DMS53 treated with DMSO at 0.1 percent for 48 hours (cell line): ENCODE measurements at regions not wholly inside any gene's neighbourhood (a gene's known extent, or its start where the extent isn't known, plus 50 kb on each side); places are given as distances from the start of the nearest gene placed in this dataset.
"Not testable (repeated sequence)": the region's sequence is repeated elsewhere in the genome, so short reads cannot be mapped to it uniquely, and the experiment has no call there.

Experiments
- DNase-seq: peaks from one replicate; lab custom pipeline; 2025; ENCODE audit not compliant: unreplicated experiment; lab: John Stamatoyannopoulos, UW

- no peak for DNase-seq
These were observed 314.3 kb downstream of the BRD1 start for GRCh38 chr22:49513358-49513851.

DNA sequence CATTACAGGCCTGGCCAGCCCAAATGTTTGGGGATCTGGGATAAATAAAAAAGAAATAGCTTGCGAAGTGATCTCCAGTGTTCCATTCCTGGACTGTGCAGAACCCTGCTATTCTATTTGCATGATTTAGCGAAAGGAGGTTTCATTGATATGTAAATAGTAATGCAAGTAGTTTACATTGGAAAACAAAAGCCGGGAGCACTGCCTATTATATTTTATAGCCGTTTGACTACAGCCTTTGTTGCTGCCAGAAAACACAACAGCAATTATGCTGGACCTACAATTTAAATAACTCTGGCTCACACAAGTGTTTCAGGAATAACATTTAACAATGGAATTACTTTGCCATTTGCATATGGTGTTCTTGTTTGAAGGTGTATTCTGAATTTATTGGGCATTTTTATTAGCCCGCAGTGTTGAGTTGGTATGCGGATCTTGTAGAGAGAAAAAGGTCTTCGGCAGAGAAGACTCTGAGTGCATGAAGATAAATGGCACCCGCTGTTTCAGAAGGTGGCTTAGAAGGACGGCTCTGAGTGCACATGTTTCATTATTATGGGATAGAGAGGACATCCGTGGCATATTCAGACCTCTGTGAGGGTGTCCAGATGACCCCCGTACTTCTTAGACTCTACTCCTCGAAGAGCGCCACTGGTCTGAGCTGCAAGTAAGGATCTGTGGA lies 315.0 kb downstream of the BRD1 start:
- DNase-seq = no peak

DNA sequence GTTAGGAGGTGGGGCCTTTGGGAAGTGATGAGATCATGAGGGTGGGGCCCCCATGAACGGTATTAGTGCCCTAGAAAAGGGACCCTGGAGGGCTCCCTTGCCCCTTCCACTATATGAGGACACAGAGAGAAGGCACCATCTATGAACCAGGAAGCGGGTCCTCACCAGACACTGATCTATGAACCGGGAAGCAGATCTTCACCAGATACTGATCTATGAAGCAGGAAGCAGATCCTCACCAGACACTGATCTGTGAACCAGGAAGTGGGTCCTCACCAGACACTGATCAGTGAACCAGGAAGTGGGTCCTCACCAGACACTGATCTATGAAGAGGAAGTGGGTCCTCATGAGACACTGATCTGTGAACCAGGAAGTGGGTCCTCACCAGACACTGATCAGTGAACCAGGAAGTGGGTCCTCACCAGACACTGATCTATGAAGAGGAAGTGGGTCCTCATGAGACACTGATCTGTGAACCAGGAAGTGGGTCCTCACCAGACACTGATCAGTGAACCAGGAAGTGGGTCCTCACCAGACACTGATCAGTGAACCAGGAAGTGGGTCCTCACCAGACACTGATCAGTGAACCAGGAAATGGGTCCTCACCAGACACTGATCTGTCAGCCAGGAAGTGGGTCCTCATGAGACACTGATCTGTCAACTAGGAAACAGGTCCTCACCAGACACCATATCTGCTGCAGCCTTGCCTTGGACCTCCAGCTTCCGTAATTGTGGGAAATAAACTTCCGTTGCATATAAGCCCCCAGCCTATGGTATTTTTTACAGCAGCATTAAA lies 316.1 kb downstream of the BRD1 start:
- not testable (repeated sequence) for DNase-seq

- DNase-seq = no peak
These were observed 317.0 kb downstream of the BRD1 start for GRCh38 chr22:49510718-49511117.

DNA sequence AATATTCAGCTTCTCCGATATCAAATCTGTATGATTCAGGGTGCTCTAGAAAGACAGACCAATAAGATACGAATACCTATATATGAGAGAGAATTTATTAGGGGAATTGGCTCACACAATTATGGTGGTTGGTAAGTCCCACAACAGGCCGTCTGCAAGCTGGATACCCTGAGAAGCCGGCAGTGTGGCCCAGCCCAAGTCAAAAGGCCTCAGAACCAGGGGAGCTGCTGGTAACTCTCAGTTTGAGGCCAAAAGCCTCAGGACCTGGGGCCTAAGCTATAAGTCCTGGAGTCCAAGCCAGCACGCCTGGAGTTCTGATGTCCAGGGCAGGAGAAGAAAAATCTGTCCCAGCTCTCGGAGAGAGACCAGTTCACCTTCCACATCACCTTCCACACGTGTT lies 318.7 kb downstream of the BRD1 start:
- DNase-seq = no peak

DNA sequence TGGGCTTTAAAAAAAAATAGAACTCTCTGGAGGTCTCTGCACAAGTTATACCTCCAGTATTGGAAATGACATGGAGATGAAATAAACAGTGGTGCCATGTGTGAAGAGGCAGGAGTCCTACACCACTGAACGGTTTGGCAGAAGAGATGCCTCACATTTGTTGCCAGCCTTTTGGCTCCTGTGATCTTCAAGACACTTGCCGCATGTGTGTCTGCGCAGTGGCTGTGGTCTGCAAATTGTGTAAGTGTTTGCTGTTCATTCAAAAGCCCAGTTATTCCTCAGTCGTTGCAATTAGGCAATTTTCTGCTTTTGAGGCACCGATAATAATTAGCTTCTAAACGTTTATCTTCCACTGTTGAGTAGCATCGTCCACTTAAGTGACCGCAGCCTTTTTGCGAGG lies 319.1 kb downstream of the BRD1 start:
- no peak for DNase-seq

DNA sequence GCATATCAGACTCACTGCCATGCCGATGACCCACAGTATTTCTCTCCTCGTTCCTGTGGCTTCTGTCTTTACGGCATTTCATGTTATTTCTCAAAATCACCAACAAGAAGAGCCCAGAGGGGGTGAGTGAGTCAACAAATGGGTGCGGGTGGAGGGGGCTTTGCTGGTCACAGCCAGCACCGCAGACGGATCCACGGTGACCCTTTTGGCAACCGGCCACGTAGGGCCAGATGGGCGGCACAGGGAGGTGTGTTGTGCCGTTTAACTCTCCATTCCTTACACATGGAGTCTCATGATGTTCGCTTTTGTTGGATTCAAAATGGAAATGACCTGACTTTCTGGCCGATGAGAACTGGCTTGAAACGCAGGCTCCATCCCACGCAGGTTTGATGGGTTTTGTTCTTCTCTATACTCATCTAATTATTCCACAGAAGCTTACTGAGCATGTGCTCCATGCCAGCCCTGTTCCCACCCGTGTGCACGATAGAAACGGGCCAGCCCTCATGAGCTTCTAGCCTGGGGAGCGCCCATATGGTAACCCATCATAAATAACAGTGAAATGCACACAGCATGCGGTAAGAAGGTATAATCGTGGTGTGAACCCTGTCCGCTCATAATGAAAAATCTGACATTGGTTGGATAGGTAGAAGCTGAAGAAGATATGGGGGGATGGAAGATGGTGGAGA lies 319.9 kb downstream of the BRD1 start:
- DNase-seq = no peak

- DNase-seq = no peak
These were observed 321.7 kb downstream of the BRD1 start for GRCh38 chr22:49506010-49506400.

- DNase-seq = no peak
These were observed 322.2 kb downstream of the BRD1 start for GRCh38 chr22:49505337-49506009.

DNA sequence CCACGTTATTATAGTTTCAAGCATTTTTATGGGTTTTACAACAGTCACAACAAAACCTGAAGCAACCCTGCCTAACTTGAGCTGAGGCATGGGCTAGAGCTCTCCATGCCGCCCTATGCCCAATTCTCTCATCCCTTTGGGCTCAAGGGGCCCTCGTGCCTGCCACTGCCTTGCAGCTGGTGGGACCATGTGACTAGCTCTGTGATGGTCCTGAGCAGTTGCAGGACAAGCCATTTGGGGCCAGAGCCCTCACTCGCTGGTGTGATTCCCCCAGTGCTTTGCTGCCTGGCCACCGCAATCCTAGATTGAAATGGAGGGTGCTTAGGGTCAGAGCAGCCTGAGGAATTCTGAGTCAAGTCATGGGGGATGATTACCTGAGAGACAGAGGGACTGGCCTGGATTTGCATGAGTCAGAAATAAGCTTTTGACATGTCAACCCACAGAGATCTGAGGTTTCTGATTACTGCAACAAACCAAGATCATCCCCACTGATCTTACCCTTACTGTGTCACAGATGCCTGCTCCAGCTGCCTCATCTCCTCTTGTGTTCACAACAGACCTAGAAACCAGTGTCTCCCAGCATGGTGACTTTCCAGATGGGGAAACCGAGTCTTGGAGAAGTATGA lies 323.7 kb downstream of the BRD1 start:
- no peak for DNase-seq

- no peak for DNase-seq
These were observed 324.4 kb downstream of the BRD1 start for GRCh38 chr22:49503321-49503720.

- no peak for DNase-seq
These were observed 325.4 kb downstream of the BRD1 start for GRCh38 chr22:49502126-49502826.

GRCh38 chr22:49500942-49501395 lies 326.7 kb downstream of the BRD1 start:
- no peak for DNase-seq

- DNase-seq = no peak
These were observed 327.6 kb downstream of the BRD1 start for GRCh38 chr22:49500076-49500460.

GRCh38 chr22:49499433-49500075 lies 328.1 kb downstream of the BRD1 start:
- DNase-seq = no peak

GRCh38 chr22:49497266-49497665 lies 330.4 kb downstream of the BRD1 start:
- DNase-seq = no peak

DNA sequence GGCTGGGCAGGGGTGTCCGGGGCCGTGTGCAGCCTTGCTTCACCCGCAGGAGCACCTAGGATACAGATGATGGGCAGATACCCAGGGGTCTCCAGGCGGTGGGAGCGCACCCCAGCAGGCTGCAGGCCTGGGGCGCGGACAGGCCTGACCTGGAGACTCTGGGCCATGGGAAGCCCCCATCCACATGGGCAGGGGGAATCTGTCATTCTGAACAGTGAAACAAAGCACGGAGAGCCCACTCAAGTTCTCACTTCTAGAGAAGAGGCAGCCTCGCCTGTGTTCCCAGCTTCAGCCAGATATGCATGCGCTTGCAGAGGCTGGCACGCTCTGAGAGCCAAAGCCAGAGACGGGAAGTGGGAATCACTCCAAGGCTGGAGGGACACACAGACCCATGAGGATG lies 333.1 kb downstream of the BRD1 start:
- no peak for DNase-seq

GRCh38 chr22:49492741-49493251 lies 334.9 kb downstream of the BRD1 start:
- DNase-seq = no peak

DNA sequence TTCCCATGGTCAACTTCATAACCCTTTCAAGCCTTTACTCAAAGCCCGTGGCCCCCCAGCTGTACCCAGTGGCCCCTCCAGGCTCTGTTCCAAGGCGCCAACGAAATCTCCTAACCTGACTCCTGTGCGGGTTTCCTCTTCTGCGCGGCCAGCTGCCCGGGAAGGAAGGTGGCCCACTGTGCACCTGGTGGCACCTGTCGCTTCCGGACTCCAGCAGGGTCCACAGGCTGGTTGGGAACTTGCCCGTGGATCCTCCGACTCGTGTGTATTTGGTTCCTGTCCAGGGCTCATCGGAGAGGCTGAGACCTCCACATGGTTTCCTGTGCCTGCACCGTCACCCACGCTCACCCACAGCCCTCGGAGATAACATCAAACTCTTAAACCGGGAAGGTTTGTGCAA lies 335.4 kb downstream of the BRD1 start:
- no peak for DNase-seq
